ENCODE measurements at regions not wholly inside any gene's neighbourhood (a gene's known extent, or its start where the extent isn't known, plus 50 kb on each side); places are given as distances from the start of the nearest gene placed in this dataset.
A peak's percentile ranks its signal among the peaks of the same experiment; 100 is the strongest.
"Not testable (repeated sequence)": the region's sequence is repeated elsewhere in the genome, so short reads cannot be mapped to it uniquely, and the experiment has no call there.

- DNase-seq (ENCODE audit: low spot score) = no peak
Observed at GRCh38 chr5:96528826-96529474, 95.9 kb upstream of the PCSK1 start.

DNA sequence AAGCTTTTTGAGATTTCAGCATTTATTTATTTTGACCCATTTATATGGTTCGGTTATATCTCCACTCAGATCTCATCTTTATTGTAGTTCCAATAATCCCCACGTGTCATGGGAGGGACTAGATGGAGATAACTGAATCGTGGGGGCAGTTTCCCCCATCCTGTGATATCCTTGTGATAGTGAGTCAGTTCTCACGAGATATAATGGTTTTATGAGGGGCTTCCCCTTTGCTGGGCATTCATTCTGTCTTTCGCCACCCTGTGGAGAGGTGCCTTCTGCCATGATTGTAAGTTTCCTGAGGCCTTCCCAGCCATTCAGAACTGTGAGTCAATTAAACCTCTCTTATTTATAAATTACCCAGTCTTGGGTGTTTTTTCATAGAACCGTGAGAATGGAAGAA is 96.5 kb upstream of the PCSK1 start:
- no peak for DNase-seq (ENCODE audit: low spot score)

DNA sequence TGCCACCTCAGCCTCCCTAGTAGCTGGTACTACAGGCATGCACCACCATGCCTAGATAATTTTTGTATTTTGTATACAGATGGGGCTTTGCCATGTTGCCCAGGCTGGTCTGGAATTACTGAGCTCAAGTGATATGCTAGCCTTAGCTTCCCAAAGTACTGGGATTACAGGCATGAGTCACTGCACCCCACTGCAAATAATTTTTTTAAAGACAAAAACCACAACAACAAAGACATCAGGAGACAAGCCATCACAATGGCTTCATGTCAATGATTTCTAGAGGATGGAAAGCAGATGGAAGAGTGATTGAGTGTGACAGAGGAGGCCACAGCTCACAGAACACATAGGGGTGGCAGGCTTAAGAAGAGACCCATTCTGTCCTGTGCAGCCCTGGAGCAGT is 97.9 kb upstream of the PCSK1 start:
- peak; percentile 21 for DNase-seq (ENCODE audit: low spot score)

DNA sequence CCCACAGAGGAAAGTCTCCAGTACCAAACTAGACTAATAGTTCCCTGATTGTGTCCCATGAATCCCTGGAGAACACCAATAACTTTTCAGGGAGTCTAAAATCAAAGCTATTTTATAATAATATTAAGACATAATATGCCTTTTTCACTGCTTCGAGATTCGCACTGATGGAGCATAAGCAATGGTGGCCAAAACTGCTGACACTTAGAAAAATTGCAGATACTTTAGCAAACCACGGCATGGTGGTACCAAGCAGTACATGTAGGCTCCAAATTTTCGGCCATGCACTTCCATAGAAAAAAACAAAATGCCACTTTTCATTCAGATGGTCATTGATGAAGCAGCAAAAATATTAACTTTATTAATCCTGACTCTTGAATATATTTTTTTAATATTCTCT is 100.3 kb upstream of the PCSK1 start:
- DNase-seq (ENCODE audit: low spot score) = no peak

GRCh38 chr5:96537386-96537785 is 104.3 kb upstream of the PCSK1 start:
- peak; percentile 59 for DNase-seq (ENCODE audit: low spot score)

DNA sequence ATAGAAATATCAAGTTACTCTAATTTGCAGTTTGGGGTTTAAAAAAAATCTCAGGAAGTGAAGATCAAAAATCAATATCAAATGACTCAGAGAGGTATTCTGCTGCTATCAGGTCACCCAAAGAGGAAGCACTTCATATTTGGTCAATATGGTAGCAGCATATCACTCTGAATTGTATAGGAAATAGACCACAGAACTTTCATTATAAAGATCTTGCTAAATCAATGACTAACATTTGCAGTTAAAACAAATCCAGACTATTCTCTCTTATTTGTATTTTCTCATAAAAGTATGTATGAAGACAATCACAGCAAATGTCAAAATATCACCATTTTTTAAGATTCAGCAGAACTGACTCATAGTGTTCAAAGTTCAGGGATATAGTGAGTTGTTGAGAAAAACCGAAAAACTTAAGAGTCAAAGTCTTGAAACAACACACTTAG is 105.8 kb upstream of the PCSK1 start:
- DNase-seq (ENCODE audit: low spot score) = no peak

DNA sequence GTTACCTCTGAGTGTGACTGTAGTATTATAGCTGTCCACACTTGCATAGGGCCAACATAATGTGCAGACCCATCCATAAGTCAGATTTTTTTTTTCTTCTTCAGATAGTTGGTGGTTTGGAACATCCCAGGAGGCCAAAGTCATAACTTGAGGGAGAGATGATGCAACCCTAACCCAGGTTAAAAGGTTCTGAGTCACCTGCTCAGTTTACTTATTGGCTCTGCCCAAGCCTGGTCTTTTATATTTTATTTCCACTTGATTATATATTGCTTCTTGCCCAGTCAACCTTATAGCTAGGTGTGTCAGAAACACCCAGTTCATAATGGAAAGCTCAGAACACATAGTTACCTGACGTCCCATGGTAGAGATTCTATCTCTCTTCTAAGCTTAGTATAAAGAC is 113.1 kb upstream of the PCSK1 start:
- peak; percentile 56 for DNase-seq (ENCODE audit: low spot score)

DNA sequence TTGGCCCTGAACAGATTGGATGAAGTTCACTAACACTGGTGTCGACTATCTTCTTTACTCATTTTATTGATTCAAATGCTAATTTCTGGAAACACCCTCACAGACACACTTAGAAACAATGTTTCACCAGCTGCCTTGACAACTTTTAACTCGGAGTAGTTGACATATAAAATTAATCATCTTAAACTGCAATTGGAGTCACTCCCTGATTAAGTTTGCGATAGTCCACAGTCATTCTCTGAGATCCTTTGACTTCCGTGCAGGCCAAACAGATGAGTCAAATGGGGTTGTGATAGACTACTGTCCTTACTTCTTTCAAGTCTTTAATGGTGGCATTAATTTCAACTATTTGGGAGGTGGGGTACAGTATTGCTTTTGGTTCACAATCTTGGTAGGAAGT is 114.4 kb upstream of the PCSK1 start:
- DNase-seq (ENCODE audit: low spot score) = no peak

- DNase-seq (ENCODE audit: low spot score) = no peak
Observed at GRCh38 chr5:96548905-96549304, 113.3 kb upstream of the CAST start.

DNA sequence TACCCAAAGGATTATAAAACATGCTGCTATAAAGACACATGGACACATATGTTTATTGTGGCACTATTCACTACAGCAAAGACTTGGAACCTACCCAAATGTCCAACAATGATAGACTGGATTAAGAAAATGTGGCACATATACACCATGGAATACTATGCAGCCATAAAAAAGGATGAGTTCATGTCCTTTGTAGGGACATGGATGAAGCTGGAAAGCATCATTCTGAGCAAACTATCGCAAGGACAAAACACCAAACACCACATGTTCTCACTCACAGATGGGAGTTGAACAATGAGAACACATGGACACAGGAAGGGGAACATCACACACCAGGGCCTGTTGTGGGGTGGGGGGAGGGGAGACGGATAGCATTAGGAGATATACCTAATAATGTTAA is 101.3 kb upstream of the CAST start:
- DNase-seq (ENCODE audit: low spot score) = not testable (repeated sequence)

DNA sequence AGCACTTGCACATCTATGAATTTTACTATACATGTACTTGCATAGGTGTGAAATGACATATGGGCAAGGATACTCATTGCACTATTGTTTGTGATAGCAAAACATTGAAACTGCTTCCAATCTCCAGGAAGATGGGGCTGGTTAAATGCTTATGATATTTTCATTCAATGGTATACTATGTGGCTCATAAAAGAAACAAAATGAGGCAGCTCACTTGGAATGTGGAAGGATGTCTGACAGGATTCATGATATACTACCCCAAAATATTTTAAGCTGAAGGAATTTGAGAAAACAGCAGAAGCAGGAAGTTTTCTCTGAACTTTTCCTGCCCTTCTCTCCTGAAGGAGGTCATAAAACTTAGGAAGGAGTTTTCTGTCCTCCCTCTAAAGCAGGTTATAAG is 99.6 kb upstream of the CAST start:
- peak; percentile 58 for DNase-seq (ENCODE audit: low spot score)

DNA sequence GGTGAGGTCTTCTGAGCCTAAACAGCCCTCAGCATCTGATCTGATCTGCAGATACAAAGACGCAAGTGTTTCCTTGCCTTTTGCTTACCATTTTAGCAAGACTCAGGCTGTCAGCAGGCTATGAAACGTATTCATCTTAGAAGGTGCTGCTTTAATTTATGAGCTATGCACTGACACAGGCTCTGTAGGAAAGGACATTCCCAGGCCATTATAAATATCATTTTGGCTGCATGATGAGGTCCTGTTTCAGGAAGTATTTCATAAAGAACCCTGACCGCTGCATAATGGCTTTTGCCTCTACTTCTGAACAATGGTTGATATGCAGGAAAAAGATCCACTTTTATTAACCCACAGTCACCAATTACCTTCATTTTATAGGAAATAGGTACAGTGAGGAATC is 98.4 kb upstream of the CAST start:
- no peak for DNase-seq (ENCODE audit: low spot score)

DNA sequence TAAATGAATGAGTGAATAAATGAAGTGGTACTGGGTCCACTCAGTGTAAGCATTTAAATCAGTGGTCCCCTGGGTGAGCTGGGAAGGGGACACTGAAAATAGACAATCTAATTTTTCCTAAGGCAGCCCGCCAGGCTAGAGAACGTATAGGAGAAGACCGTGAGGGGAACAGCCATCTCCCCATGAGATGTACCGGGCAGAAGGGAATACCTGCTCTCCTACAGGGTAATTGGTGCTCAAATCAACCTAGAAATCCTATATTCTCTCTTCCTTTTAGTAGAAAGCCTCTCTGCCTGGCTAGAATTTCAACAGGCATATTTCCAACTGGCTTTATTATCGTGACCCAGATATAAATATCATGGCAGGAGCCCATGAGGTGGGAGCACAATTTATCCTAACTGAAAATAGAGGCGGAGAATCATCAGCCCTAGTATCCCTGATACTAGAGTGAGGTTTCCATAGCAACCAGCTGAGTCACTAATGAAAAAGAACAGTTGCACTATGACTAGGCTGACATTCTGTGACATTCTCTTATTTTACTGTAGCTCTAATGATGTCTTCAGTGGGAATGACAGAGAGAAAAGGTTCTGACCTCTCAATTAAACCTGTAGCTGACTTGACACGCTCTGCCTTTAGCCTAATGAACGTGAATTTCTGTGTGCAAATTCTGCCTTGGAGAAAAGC is 96.5 kb upstream of the CAST start:
- peak; percentile 83 for DNase-seq (ENCODE audit: low spot score)

- peak; percentile 85 for DNase-seq (ENCODE audit: low spot score)
Observed at GRCh38 chr5:96566833-96567587, 95.2 kb upstream of the CAST start.

- no peak for DNase-seq (ENCODE audit: low spot score)
Observed at GRCh38 chr5:96569332-96569731, 92.8 kb upstream of the CAST start.

DNA sequence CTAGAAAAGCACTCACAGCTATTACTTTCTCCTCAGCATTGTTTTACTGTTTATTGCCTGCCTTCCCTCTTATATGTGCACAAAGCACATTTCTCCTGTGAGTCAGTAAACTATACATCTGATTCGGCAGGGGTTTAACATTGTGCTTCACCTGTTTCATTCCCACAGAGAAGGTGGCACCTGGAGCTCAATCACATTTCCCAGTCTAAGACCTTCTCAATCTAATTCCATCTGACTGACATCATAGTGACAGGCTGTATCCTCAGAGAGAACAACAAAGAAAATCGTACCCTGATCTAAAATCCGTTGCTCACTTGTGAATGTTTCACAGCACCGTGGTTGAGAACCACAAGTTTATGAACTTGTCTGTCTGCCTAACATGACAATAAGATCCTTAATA is 92.4 kb upstream of the CAST start:
- peak; percentile 85 for DNase-seq (ENCODE audit: low spot score)

DNA sequence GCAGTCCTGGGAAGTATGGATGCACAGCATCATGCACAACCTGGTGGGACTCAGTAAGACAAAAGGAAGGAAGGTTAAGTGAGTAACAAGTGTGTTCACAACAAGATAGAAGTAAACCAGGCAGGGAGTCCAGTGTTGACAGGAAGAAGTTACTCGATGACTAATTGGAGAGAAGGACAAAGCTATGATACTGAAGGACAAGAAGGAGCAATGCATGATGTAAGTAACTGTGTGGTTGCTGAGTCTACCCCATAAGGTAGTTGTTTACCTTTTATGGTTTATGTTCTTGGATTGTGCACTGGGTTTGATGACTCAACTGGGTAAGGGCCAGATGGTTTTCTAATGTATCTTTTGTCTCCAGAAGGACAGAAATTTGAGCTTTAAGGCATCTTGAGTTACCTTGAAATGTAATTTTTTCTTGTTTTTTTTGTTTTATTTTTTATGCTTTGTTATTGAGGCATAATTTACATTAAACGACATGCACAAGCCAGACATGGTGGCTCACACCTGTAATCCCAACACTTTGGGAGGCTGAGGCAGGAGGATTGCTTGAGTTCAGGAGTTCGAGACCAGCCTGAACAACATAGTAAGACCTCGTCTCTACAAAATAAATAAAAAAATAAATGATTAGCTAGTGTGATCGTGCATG is 89.2 kb upstream of the CAST start:
- peak; percentile 97 for DNase-seq (ENCODE audit: low spot score)

GRCh38 chr5:96573513-96573894 is 88.7 kb upstream of the CAST start:
- no peak for DNase-seq (ENCODE audit: low spot score)

GRCh38 chr5:96576876-96577275 is 85.3 kb upstream of the CAST start:
- no peak for DNase-seq (ENCODE audit: low spot score)

- no peak for DNase-seq (ENCODE audit: low spot score)
Observed at GRCh38 chr5:96577909-96578308, 84.3 kb upstream of the CAST start.

DNA sequence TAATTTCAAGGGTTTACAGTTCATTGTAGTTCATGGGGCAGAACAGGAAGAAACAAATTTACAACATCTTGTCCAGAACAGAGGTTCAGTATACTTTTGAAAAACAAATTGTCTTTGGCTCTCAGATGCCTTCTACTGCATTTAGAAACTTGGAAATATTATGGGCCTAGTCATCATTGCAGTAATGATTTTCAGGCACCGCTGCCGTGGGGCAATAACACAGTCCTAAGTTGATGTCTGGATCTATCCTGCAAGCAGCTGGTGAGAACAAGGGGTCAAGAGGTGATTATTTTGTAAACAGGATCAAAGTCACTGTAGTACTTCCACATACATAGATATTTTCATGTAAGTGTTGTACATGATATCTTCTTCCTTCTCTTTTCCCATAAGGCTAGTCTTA is 82.5 kb upstream of the CAST start:
- no peak for DNase-seq (ENCODE audit: low spot score)

- peak; percentile 89 for DNase-seq (ENCODE audit: low spot score)
Observed at GRCh38 chr5:96582343-96582742, 79.8 kb upstream of the CAST start.

GRCh38 chr5:96584712-96585111 is 77.5 kb upstream of the CAST start:
- DNase-seq (ENCODE audit: low spot score) = no peak

All from kidney tubule cell (primary cell).